ENCODE measurements at regions not wholly inside any gene's neighbourhood (a gene's known extent, or its start where the extent isn't known, plus 50 kb on each side); places are given as distances from the start of the nearest gene placed in this dataset.

DNA sequence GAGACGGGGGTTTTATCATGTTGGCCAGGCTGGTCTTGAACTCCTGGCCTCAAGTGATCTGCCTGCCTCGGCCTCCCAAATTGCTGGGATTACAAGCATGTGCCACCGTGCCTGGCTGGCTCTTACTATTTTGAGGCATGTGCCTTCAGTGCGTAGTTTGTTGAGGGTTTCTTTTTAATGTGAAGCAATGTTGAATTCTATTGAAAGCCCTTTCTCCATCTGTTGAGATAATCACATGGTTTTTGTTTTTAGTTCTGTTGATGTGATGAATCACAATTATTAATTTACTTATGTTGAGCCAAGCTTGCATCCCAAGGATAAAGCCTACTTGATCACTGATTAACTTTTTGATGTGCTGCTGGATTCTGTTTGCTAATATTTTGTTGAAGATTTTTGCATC is 290.9 kb downstream of the KCNRG start:
- no peak for DNase-seq (ENCODE audit: low spot score)

DNA sequence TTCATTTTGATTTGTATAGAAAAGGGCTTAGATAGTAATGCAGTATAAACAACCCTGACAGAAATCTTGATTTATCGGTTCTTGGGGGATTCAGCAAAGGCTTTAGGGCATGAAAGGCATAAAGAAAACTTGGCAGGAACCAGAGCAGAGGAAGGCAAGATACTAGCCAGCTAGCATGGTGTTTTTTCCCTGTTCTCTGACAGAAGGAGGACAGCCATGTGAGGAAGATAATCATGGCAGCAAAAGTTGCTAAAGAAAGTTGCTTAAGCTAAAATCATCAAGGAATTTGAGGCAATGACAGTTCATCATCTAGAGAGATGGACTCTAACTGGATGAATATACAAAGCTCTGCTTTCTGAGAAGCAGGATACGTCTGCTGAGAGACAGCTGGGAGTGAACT is 294.1 kb downstream of the KCNRG start:
- no peak for DNase-seq (ENCODE audit: low spot score)

DNA sequence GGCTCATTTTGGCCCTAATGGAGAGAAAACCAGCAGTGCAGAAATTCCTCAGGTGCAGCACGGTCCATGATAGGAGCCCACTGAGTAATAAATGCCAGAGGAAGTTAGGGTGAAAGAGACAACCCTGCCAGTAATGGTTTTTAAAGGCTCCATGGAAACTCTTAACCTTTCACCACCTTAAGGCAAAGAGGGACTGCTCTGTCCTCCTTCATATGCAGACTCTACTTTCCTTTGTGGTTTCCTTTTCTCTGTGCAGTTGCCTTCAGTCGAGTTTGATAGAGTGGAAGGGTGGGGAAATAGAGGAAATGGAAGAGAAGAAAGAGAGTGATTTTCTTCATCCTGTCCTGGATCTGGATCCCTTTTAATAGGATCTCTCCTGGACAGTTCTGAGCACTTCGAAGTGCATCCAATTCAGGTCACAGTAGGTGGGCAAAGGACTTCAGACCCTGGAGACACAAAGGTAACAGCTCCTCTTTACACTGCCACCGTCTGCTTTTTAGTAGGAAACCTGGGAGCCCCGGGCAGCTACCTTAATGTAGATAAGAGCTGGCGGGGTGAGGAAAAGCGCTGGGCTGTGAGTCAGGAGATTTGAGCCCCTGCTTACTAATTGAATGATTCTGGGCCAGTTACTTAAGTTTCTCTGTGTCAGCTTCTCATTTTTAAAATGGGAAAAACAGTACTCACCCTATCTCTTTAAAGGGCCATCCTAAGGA is 294.8 kb downstream of the KCNRG start:
- DNase-seq (ENCODE audit: low spot score), result no peak

DNA sequence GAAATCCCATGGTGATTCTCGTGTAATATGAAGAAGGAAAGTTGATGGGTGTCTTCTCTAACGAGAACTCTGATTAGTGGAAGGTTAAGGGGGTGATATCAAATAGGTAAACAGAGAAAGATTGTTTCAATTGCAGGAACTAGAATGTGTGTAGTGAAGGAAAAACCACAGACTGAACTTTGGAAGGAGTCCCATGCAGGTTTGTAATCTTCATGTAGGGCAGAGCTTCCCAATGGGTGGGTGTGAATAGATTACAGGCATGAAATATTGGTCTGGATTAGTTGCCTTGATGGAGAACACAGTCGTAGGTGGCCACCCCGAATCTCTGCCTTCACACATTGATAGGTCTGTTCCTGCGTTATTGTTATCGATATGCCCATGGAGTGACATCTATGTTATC is 295.5 kb downstream of the KCNRG start:
- no peak for DNase-seq (ENCODE audit: low spot score)

DNA sequence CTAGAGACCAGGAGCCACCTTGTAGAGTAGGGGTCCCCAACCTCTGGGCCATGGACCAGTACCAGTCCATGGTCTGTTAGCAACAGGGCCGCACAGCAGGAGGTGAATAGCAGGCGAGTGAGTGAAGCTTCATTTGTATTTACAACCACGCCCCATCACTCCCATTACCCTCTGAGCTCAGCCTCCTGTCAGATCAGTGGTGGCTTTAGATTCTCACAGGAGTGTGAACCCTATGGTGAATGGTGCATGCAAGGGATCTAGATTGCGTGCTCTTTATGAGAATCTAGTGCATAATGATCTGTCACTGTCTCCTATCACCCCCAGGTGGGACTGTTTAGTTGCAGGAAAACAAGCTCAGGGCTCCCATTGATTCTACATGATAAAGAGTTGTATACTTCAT is 303.6 kb downstream of the KCNRG start:
- DNase-seq (ENCODE audit: low spot score), result no peak

DNA sequence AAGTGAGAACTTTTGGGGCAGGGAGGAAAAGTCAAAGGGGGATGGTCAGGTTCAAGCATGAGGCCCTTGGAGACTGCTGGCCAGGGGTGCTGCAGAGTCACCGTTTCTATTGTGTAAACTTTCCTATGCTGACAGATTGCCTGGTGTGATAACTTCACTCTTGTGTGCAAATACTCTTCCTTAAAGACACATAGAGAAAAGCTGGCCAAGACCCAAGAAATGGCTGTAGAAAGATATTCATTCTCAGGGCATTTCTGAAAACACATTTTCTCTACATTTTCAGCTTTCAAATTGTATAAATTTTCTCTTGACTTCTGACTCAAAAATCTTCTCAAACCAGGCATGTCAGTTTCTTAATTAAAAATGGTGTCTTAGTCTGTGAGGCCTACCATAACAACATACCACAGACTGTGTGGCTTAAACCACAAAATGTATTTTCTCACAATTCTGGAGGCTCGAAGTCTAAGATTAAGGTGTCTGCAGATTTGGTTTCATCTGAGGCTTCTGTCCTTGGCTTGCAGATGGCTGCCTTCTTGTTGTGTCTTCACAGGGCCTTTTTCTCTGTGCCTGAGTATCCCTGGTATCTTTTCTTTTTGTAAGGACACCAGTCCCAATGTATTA is 304.5 kb downstream of the KCNRG start:
- no peak for DNase-seq (ENCODE audit: low spot score)

GRCh38 chr13:50320271-50320862 is 305.1 kb downstream of the KCNRG start:
- no peak for DNase-seq (ENCODE audit: low spot score)

DNA sequence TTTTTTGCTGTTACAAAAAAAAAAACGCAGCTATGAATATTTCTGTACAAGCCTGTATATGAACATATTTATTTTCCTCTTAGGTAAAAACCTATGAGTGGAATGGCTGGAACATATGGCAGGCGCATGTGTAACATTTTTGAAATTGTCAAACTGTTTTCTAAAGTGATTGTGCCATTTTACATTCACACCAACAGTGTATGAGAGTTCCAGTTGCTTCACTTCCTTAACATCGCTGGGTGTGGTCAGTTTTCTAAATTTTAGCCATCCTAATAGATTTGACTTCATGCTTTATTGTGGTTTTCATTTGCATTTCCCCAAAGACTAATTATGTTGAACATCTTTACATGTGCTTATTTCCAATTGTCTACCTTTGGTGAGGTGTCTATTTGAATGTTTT is 306.8 kb downstream of the KCNRG start:
- no peak for DNase-seq (ENCODE audit: low spot score)

GRCh38 chr13:50323440-50324065 is 308.3 kb downstream of the KCNRG start:
- no peak for DNase-seq (ENCODE audit: low spot score)

DNA sequence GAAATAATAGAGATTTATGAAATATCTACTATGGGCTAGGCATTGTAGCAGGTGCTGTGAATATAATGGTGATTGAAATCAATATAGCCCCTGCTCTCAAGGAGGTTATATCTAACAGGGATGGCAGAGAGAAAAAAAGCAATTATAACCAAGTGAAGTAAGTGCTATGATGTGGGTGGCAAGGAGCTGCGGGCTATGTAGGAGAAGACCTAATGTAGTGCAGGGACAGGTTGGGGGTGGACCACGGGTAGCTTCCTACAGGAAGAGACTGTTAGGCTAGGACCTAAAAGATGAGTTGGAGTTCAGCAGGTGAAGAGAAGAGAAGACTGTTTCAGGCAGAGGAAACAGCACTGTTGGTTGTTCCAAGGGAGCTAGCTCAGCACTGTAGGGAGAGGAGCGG is 311.0 kb downstream of the KCNRG start:
- DNase-seq (ENCODE audit: low spot score), result no peak

DNA sequence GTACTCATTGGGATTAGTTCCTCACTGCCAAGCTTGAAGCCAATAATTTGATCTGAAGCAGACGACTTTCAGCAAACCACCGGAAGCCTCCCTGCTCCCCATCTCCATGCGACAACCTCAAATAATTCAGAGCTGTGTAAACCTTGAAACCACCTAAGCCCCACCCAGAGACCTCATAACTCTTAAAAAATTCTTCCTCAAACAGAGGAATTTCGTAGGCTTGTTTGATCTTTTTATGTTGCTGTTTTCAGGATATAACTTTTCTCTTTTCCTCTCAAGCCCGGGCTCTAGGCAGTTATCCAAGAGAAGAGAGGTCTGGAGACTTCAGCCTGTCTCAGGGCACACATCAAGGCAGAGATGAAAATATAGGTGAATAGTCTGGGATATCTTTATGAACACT is 311.6 kb downstream of the KCNRG start:
- DNase-seq (ENCODE audit: low spot score), result no peak

DNA sequence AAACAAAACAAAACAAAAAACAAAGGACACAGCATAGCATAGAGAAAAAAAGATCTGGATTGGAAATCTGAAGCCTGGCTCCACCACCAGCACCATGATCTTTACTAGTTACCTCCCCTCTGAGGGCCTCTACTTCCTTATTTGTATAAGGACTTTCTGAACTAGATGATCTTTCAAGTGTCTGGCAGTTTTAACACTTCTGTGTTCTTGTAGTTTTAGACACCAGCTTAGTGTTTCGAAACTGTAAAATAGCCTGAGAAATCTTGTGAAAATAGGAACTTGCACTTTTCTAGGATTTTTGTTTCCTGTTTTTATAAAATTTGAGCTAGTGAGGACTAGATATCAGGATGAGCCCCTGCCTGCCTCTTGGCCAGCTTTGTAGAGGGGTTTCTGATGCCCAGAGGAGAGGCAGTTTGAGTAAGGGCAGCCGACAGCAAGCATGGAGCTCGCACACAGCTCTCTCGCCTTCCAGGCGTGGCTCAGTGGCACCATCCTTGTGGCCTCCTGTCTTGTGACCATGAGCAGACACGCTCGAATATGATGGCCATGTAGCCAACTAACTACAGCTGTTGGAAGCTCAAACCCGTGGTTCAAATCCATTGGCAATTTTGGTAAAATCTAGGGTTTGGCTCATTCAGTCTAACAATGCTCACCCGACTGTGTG is 319.0 kb downstream of the KCNRG start:
- no peak for DNase-seq (ENCODE audit: low spot score)

DNA sequence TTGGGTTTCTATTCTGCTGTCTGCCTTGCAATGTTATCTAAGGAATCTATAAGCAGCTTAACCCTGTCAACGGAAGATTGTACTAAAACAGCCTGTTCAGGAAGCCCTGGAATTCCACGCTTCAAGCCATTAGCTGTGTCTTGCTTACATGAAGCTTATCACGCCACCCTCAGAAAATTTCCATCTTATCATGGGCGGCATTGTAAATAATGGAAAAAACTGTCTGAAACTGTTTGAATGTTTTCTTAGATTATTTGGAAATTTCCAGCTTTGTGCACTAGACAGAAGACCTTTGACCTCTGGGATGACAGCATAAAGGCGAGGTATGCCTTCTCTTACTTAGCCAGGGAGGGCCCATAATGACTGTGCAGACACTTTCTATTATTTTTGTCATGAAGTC is 319.7 kb downstream of the KCNRG start:
- DNase-seq (ENCODE audit: low spot score), result no peak

- DNase-seq (ENCODE audit: low spot score), result no peak
Observed at GRCh38 chr13:50339271-50339670, 324.0 kb downstream of the KCNRG start.

DNA sequence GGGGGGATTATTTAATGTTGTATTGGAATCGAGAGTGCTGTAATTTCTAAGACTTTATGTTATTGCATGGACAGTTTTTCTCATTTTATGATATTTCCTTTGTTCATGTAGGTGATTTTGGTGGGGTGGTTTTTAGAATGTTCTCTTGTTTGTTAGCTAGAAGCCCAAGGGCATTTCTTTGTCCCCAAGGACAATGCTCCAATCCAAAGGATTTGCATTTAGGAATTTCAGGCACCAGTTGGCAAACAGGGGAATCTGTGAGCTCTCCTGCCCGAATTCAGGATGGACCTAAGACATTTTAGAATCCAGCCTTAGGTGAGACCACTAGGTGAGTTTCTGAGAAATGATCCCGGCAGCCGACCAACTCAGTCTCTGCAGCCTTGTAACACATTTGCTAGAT is 324.9 kb downstream of the KCNRG start:
- no peak for DNase-seq (ENCODE audit: low spot score)

DNA sequence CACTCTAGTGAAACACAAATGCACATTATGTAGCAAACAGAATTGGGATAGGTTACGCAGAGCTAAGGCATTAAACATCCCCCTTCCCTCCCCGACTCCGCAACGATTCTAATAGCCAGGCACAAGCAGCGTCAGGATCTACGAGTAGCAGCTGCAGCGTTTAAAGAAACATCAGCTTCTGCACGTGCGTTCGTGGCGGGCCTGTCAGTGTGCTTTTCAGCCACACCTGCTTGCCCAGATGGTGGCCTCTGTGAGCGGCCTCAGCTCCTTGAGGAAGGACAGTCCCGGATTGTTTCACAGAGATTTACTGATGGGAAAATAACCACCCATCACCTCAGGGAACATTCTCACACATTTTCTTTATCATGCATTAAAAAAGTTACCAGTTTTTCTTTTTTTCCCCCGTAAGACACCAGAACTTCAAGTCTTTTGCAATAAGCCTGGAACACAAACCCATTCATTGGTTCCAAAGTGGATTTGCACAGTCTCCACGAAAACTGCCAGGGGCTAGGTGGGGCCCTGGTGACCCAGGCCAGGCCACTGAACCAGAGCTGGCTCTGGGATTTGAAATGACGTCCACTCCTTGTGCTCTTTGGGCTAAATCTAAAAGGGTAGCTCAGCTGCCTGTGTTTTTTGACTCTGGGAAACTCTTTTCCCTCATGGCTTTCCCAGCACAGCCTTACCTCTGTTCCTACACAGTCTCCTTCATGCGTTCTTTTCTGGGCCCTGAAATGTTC is 325.5 kb downstream of the KCNRG start:
- no peak for DNase-seq (ENCODE audit: low spot score)

- no peak for DNase-seq (ENCODE audit: low spot score)
Observed at GRCh38 chr13:50341526-50341925, 326.3 kb downstream of the KCNRG start.

GRCh38 chr13:50344717-50345116 is 329.5 kb downstream of the KCNRG start:
- DNase-seq (ENCODE audit: low spot score), result no peak

GRCh38 chr13:50345804-50346203 is 330.6 kb downstream of the KCNRG start:
- DNase-seq (ENCODE audit: low spot score), result no peak

DNA sequence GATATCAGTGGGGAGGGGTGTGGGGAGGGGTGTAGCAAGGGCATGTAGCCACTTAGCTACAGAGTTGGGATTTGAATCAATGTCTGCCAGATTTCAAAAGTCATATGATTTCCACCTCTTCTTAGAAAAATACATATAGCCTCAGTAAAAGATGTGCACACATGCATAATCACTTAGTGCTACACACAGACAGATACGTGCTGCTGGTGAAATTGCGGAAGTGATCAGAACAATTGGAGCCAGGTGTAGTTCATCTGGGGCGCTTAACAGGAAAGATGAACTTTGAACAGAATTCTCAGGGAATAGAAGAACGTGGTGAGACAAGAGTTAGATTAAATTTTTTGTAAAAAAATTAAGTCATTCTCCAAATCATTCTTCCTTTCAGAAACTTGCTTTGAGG is 333.1 kb downstream of the KCNRG start:
- no peak for DNase-seq (ENCODE audit: low spot score)

Data from mesenteric fat pad (tissue), 1 donor.